Activated naive CD8-positive, alpha-beta T cell treated with anti-CD3 and anti-CD28 coated beads, Interleukin-2, amount 50 U/mL, for 24 hours (primary cell): ENCODE measurements at regions not wholly inside any gene's neighbourhood (a gene's known extent, or its start where the extent isn't known, plus 50 kb on each side); places are given as distances from the start of the nearest gene placed in this dataset.

Source experiments
- ATAC-seq: fragments of 150-1000 bp; cut with Tn5 transposase; one replicate; pipeline ENCODE4 v1.10.0; 2021
- DNase-seq: peaks from one replicate; pipeline ENCODE4 v3.0.0; 2021
- H3K27ac Mint-ChIP-seq: one replicate; pipeline ENCODE4 v1.8.0; 2021; ENCODE audit warnings: mild to moderate bottlenecking, mixed read lengths
- H3K27me3 Mint-ChIP-seq: one replicate; pipeline ENCODE4 v1.8.0; 2021; ENCODE audit warnings: mixed read lengths
- H3K36me3 Mint-ChIP-seq: one replicate; pipeline ENCODE4 v1.8.0; 2021; ENCODE audit warnings: low read depth, mixed read lengths
- H3K4me1 Mint-ChIP-seq: one replicate; pipeline ENCODE4 v1.8.0; 2021; ENCODE audit warnings: mixed read lengths
- H3K4me3 Mint-ChIP-seq: one replicate; pipeline ENCODE4 v1.8.0; 2021; ENCODE audit warnings: mild to moderate bottlenecking, moderate library complexity, mixed read lengths
- H3K9me3 Mint-ChIP-seq: one replicate; pipeline ENCODE4 v1.8.0; 2021; ENCODE audit warnings: mixed read lengths

DNA sequence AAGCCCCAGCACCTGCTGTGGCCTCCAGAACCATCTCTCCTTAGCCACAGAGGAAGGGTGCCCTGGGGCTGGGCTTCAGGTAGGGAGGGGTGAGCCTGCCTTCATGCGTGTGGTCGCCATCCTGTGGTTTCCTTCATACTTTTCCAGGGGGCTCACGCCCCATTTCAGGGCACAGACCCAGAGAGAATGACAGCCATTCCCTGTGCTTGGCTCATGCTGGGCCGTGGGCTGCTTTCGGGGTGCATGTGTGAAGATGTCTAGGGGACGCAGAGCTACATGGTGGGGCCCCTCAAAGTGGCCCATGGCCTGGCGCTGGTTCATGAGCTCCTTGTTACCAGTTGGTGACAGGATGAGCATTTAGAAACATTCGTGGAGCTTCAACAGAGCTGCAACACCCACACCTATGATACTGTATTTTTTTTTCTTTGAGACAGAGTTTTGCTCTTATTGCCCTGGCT lies 190.3 kb upstream of the SLC24A3 start:
- Mint-ChIP-seq H3K27ac (no peak overlapping the region), H3K4me1 (peaks cover 7% of the 10 kb centered on the region), H3K4me3 (no peak overlapping the region), H3K36me3 (no peaks in the 10 kb centered on the region), H3K27me3 (no peaks in the 10 kb centered on the region), H3K9me3 (no peaks in the 10 kb centered on the region)
- DNase-seq (no peak), ATAC-seq (no peak)

DNA sequence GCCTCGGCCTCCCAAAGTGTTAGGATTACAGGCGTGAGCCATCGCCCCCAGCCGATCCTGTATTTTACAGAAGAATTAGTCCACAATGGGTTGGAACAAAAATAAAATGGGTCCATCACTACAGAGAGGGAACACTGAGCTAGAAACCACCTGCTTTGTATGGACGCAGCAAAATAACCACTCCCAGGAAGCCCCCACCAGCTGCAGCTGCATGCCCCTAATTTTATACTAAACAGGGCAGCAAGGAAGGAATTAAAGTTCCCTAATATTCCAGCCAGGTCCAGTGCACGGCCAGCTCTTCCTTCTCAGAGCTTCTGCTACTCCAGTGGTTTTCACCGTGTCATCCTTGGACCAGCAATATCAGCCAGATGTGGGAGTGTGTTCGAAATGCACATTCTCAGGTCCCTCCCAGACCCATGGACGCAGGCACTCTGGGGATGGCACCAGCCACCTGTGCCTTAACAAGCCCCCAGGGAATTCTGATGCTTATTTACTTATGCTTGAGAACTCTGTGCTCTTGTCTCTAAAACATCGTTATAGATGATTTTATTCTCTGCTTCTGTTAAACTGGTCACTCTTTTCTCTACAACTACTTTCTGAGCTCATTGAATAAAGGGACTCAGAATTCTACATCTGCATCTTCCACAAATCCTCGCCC lies 189.5 kb upstream of the SLC24A3 start:
- Mint-ChIP-seq H3K27ac (no peak overlapping the region), H3K36me3 (no peaks in the 10 kb centered on the region), H3K4me1 (peaks cover 7% of the 10 kb centered on the region), H3K4me3 (no peak overlapping the region), H3K27me3 (no peaks in the 10 kb centered on the region), H3K9me3 (no peaks in the 10 kb centered on the region)
- DNase-seq (no peak), ATAC-seq (no peak)

DNA sequence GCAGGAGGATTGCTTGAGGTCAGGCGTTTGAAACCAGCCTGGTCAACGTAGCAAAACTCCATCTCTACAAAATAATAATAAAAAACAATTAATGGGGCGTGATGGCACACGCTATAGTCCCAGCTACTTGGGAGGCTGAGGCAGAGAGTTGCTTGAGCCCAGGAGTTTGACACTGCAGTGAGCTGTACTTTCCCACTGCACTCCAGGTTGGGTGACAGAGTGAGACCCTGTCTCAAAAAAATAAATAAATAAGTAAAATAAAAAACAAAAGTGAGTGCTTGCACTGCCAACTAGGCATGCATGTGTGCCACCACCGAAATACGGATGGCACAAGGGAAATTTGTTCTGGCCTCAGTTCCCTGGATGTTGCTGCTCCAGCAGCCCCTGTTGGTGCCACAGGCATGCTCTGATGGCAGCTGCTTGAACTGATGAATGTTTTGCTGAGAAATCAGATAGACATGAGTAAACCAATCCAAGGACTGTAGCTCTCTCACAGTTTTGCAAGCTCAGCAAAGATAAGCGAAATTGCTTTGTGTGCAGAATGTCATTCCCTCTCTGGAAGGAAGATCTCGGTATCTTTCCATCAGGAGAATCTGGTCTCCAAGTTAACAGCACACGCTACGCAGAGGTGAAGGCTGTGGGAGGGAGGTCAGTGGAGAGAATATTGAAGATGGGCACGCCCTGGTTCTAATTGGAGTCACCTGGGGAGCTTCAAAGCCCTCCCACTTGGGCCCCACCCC lies 188.0 kb upstream of the SLC24A3 start:
- H3K9me3 Mint-ChIP-seq = peaks cover under 1% of the 10 kb centered on the region
- ATAC-seq = no peak
- peaks cover 7% of the 10 kb centered on the region for H3K4me1 Mint-ChIP-seq
- H3K27me3 Mint-ChIP-seq = no peaks in the 10 kb centered on the region
- H3K36me3 Mint-ChIP-seq = no peaks in the 10 kb centered on the region
- H3K4me3 Mint-ChIP-seq = no peak overlapping the region
- H3K27ac Mint-ChIP-seq = no peak overlapping the region
- no peak for DNase-seq

DNA sequence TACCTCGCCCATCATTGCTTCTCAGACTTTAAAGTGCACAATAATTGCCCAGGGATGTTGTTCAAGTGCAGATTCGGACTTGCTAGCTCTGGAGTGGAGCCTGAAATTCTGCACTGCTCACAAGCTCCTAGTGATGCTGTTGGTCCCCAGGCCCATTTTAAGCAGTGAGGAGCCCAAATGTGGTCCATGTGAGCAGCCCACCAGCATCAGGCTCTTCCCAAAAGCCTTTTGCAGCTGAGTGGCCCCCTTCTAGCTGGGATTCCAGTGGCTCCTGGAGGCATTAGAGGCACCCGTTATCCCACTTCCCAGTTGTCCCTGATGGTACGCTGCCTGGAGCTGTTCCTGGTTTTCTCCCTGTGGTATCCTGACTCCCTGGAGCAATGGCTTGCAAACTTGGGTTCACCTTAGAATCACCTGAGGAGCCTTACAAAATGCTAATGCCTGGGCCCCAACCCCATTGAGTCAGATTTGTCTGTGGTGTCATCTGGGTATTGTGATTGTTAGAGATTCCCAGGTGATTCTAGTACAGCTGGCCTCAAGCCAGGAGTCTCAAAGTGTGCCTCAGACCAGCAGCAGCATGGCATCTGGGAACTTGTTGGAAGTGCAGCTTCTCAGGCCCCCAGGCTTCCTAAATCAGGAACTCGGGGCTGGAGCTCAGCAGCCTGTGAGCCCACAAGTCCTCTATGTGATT lies 186.9 kb upstream of the SLC24A3 start:
- Mint-ChIP-seq H3K27me3 (peaks cover 3% of the 10 kb centered on the region), H3K36me3 (no peaks in the 10 kb centered on the region), H3K4me1 (peaks cover 7% of the 10 kb centered on the region), H3K9me3 (peaks cover 4% of the 10 kb centered on the region), H3K27ac (no peak overlapping the region), H3K4me3 (no peak overlapping the region)
- DNase-seq (no peak), ATAC-seq (no peak)

DNA sequence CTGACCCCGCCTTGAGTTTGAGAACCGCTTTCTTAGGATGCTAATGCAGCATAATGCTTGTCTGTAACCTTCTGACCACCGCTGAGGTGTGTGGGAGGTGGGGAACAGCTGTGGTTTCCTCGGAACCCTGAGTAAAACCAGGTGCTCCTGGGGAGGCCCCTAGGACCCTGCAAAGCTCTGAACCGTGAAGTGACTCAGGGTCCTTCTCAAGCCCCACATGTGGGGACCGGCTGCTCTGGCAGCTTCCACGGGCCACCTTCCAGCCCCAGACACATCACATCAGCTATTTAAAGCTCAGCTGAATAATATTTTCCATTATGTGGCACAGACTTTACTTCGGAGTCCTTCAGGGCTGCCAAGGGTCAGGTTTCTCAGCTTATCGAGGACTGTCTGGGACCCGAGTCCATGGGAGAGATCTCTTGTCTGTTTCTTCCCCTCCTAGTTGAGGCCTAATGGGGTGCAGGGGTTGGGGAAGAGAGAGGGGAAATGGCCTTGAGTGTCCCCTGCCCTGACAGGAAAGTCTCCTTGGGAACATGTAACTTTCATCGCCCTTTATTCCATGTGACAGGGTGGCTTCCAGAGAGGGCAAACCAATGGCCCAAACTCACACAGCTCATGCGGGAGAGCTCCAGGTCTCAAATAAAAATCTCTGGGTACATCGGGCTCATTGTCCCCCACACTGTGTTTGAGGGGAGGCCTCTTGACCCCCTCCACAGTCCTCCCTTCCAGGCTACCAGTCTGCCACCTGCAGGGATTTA lies 186.1 kb upstream of the SLC24A3 start:
- DNase-seq (peak; percentile 9), ATAC-seq (peak; percentile 77)
- no peak overlapping the region for H3K4me3 Mint-ChIP-seq
- peaks cover 4% of the 10 kb centered on the region for H3K9me3 Mint-ChIP-seq
- no peaks in the 10 kb centered on the region for H3K36me3 Mint-ChIP-seq
- peaks cover 7% of the 10 kb centered on the region for H3K4me1 Mint-ChIP-seq
- H3K27ac Mint-ChIP-seq = no peak overlapping the region
- H3K27me3 Mint-ChIP-seq = peaks cover 3% of the 10 kb centered on the region

DNA sequence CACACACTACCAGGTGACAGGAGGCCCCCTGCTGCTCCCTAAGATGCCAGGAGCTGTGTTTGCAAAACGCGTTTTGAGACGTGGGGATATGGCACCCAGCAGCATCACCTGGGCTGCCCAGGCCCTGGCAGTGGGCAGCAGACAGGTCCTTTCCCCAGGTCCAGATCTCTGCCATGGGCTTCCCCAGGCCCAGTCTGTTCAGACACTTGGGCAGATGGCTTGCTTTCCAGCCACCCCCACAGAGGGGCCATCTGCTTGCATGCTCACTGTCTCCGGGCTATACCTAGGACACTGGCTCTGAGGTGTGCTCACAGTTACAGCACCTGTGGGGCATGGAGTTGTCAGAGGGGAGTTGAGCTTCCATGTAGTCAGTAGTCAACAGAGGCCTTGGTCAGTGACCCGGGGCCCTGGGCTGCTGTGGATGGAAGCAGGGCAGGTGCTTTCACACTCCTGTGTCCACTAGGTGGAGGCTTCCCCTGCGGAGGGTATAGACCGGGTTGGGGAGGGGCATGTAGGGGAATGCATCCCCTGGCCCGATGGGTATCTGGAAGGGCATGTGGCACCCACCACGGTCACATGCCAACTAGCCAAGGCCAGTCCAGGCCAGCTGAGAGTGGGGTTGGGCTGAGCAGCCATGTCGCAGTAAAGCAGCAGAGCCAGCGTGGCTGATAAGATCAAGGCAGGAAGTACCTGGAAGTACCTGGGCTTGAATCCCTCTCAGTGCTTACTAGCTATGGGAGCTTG lies 185.4 kb upstream of the SLC24A3 start:
- Mint-ChIP-seq H3K36me3 (no peaks in the 10 kb centered on the region), H3K9me3 (peaks cover 4% of the 10 kb centered on the region), H3K4me1 (peaks cover 7% of the 10 kb centered on the region), H3K4me3 (no peak overlapping the region), H3K27me3 (peaks cover 3% of the 10 kb centered on the region), H3K27ac (no peak overlapping the region)
- DNase-seq (no peak), ATAC-seq (peak; percentile 11)

DNA sequence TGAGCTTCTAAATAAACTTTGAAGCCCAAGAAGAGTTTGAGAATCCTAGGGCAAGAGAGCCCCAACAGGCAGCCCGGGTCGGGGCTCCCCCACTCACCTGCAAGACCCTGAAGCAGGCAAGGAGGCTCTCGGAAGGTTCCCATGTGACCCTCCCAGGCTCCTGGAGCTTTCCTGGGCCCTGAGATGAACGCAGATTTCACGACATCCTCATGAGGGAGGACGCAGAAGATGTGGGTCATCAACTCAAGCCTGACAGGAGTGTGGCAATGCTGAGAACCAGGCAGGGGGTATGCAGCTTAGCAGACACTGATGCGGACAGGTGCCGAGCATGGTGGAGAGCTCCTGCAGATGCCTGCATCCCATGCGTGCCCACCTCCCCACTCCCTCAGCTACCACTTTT lies 184.5 kb upstream of the SLC24A3 start:
- H3K4me1 Mint-ChIP-seq = peaks cover 7% of the 10 kb centered on the region
- no peak for DNase-seq
- ATAC-seq = no peak
- H3K36me3 Mint-ChIP-seq = no peaks in the 10 kb centered on the region
- no peak overlapping the region for H3K27ac Mint-ChIP-seq
- H3K4me3 Mint-ChIP-seq = no peak overlapping the region
- peaks cover 4% of the 10 kb centered on the region for H3K9me3 Mint-ChIP-seq
- H3K27me3 Mint-ChIP-seq = peaks cover 3% of the 10 kb centered on the region

DNA sequence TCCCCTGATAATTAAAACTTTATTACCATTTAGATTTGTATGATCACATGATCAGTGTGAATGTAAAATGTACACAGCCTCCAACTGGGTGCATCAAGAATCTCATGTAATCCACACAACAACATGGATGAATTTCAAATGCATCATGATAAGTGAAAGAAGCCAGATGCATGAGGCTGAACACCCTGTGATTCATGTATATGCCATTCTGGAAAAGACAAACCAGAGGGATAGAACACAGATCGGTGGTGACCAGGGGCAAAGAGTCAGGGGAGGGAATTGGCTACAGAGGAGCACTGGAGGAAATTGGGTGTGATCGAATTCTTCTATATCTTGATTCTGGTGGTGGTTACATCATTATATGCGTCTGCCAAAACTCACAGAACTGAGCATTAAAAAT lies 170.7 kb upstream of the SLC24A3 start:
- H3K27me3 Mint-ChIP-seq = peaks cover 4% of the 10 kb centered on the region
- H3K9me3 Mint-ChIP-seq = no peaks in the 10 kb centered on the region
- no peaks in the 10 kb centered on the region for H3K4me1 Mint-ChIP-seq
- no peak overlapping the region for H3K4me3 Mint-ChIP-seq
- H3K36me3 Mint-ChIP-seq = no peaks in the 10 kb centered on the region
- H3K27ac Mint-ChIP-seq = no peak overlapping the region
- no peak for ATAC-seq
- DNase-seq = no peak

DNA sequence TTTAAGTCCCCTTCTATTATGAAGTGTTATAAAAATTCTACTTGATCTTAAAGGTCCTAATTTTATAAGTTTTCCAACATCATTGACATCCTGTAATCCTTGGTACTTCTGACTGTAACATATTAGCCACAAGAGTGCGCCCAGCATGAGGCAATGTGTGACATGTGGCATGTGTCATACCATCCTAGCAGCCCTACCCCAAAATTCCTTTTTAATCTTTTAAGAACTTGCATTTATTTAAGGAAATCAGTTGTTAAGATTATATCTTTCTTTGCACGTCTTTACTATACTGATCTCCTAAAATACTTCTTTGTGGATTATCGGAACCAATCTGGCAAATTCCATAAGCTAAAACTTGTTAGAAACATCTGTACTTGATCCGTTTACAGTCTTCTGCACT lies 167.1 kb upstream of the SLC24A3 start:
- Mint-ChIP-seq H3K27ac (no peak overlapping the region), H3K4me3 (no peak overlapping the region), H3K4me1 (no peaks in the 10 kb centered on the region), H3K9me3 (no peaks in the 10 kb centered on the region), H3K36me3 (no peaks in the 10 kb centered on the region), H3K27me3 (peaks cover 2% of the 10 kb centered on the region)
- no peak for DNase-seq
- ATAC-seq = no peak

DNA sequence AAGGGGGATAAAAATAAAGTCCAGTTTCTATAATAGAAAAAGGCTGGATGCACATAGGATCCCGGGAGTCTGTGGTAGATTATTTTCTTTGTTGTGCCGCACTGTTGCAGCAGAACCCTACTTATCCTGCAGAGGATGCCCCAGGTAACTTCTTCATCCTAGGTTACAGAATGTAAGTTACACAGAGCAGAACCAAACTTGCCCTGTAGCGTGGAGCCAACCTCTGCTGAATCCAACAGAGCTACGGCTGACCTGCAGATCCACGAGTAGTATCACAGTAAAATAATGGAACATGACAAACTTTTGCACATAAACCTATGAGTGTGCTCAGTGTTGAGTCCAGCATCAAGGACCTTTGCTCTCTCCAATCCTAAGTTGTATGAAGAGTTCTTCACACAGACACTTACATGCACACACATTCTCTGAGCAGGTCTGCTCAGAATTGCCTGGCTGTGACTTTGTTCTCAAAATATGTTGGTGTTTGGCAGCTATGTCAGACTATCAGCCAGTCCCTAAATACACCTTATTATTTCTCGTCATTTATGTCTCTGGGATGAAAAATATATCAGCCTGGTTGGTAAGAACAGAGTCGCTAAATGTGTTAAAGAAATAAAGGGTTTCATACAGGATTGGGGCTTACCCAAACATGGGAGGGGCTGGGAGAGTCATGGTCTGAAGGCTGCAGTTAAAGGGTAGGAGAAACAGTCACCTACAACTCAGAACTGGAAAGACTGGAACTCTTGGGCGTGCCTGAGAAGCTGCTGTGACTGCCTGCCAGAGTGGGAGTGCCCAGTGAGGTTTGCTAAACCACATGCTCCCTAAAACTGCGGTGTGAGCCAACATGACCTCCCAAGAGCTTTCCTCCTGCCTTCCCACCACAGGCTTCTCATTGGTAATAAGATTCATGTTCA lies 165.1 kb upstream of the SLC24A3 start:
- no peak for ATAC-seq
- H3K27ac Mint-ChIP-seq = no peak overlapping the region
- no peaks in the 10 kb centered on the region for H3K4me1 Mint-ChIP-seq
- H3K4me3 Mint-ChIP-seq = no peak overlapping the region
- H3K36me3 Mint-ChIP-seq = no peaks in the 10 kb centered on the region
- no peaks in the 10 kb centered on the region for H3K27me3 Mint-ChIP-seq
- H3K9me3 Mint-ChIP-seq = no peaks in the 10 kb centered on the region
- no peak for DNase-seq

DNA sequence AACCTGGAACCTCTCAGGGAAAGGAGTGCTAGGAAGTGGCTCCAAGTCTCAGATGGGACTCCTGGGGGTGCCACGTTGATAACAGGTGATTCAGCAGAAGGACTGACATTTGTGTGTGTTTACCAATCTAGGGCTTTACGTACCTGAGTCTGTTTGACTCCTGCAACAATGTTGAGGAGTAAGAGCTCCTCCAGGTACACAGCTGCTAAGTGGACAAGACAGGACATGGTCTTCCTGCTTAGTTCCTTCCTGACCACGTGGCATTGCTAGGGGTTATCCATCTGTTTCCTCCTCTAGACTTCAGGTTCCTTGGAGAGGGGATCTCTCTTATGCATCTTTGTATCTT lies 164.5 kb upstream of the SLC24A3 start:
- Mint-ChIP-seq H3K4me3 (no peak overlapping the region), H3K36me3 (no peaks in the 10 kb centered on the region), H3K4me1 (no peaks in the 10 kb centered on the region), H3K27ac (no peak overlapping the region), H3K27me3 (no peaks in the 10 kb centered on the region), H3K9me3 (no peaks in the 10 kb centered on the region)
- no peak for ATAC-seq
- DNase-seq = no peak

DNA sequence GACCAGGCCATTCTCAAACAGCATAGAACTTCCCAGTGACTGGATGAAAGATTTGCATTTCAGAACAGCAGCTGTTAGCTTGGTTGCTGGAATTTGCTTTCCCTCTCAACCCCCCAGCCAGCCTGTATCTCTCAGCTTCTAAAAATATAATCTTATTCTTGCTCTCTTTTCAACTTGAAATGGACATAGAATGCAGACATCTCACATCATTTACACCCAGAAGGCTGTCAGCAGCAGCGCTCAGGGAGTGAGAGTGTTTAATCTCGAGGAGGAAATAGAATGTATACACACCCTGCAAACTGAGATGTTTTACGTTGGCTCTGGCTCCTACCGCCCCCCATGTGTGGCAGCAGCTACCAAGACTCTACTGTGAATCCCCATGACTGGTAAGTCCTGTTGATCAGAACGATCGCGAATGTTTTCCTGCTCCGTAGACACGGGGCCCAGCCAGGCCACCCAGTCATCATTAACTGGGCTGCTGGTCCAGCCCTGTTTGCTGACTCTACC lies 163.4 kb upstream of the SLC24A3 start:
- Mint-ChIP-seq H3K27ac (no peak overlapping the region), H3K27me3 (peaks cover 4% of the 10 kb centered on the region), H3K36me3 (no peaks in the 10 kb centered on the region), H3K9me3 (no peaks in the 10 kb centered on the region), H3K4me3 (no peak overlapping the region), H3K4me1 (no peaks in the 10 kb centered on the region)
- no peak for ATAC-seq
- no peak for DNase-seq

DNA sequence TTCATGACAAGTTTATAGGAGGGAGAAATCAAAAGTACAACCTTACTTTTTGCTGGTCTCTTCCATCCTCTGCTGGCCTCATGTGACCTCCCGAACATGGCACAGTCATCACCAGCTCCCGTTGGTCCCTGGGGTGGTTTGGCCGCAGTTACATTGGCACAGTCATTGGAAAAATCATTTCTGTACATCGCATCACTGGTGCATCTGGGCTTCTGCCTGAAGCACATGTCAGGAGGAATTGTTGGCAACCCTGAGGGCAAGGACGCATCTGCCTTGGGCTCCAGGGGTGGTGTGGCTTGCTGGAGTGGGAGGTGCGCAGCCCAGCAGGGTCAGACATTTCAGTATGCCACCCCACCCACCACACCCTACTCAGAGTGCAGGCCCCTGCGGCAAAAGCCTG lies 162.9 kb upstream of the SLC24A3 start:
- DNase-seq (no peak), ATAC-seq (no peak)
- Mint-ChIP-seq H3K9me3 (no peaks in the 10 kb centered on the region), H3K4me1 (no peaks in the 10 kb centered on the region), H3K36me3 (no peaks in the 10 kb centered on the region), H3K4me3 (no peak overlapping the region), H3K27ac (no peak overlapping the region), H3K27me3 (peaks cover 4% of the 10 kb centered on the region)
